ENCODE measurements at regions not wholly inside any gene's neighbourhood (a gene's known extent, or its start where the extent isn't known, plus 50 kb on each side); places are given as distances from the start of the nearest gene placed in this dataset.

DNA sequence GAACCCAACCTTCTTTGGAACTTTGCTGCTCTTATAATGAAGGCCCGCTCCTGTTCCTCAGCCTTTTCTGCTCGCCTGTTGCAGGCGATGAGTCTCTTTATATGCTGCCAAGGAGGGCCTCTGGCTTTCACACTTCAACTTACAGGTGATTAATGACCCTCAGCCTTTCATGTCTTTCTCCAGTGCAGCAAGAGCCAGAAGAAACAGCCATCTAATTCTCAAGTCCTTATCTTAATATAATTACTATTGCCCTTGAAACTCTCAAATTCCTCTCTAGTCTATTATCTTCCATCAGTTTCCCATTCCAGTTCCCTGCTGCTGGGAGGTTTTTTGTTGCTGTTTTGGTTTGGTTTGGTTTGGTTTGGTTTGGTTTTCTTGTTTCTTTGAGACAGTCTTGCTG lies 121.8 kb upstream of the MED13 start:
- Histone ChIP-seq H3K4me3 (ENCODE audit: low read depth, low read length) (no peak overlapping the region), H3K27me3 (ENCODE audit: control insufficient read depth, insufficient read depth, low read length) (no peaks in the 10 kb centered on the region), H3K36me3 (ENCODE audit: control insufficient read depth, insufficient read depth, low read length) (no peaks in the 10 kb centered on the region)
- no peak for DNase-seq (ENCODE audit: low read depth)
- FAIRE-seq: no peak
- TF ChIP-seq, protein P1, sequence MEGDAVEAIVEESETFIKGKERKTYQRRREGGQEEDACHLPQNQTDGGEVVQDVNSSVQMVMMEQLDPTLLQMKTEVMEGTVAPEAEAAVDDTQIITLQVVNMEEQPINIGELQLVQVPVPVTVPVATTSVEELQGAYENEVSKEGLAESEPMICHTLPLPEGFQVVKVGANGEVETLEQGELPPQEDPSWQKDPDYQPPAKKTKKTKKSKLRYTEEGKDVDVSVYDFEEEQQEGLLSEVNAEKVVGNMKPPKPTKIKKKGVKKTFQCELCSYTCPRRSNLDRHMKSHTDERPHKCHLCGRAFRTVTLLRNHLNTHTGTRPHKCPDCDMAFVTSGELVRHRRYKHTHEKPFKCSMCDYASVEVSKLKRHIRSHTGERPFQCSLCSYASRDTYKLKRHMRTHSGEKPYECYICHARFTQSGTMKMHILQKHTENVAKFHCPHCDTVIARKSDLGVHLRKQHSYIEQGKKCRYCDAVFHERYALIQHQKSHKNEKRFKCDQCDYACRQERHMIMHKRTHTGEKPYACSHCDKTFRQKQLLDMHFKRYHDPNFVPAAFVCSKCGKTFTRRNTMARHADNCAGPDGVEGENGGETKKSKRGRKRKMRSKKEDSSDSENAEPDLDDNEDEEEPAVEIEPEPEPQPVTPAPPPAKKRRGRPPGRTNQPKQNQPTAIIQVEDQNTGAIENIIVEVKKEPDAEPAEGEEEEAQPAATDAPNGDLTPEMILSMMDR (IDR thresholded peaks at IDR 0.05; ENCODE audit: insufficient read depth, low read length, severe bottlenecking): no peak

DNA sequence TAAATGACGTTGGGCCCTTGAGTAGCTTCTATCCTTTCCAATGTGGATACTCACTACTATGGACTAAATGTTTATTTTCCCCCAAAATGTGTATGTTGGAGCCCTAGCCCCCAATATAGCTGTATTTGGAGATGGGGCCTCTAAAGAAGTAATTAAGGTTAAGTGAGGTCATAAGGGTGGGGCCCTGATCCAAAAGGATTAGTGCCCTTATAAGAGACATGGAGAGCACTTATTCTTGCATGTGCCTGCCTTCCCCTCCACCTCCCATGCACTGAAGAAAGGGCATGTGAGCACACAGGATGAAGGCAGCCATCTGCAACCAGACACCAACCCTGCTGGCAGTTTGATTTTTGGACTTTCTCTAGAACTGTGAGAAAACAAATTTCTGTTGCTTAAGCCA lies 115.7 kb upstream of the MED13 start:
- TF ChIP-seq, protein P1 (IDR thresholded peaks at IDR 0.05; ENCODE audit: insufficient read depth, low read length, severe bottlenecking): no peak
- FAIRE-seq: no peak

DNA sequence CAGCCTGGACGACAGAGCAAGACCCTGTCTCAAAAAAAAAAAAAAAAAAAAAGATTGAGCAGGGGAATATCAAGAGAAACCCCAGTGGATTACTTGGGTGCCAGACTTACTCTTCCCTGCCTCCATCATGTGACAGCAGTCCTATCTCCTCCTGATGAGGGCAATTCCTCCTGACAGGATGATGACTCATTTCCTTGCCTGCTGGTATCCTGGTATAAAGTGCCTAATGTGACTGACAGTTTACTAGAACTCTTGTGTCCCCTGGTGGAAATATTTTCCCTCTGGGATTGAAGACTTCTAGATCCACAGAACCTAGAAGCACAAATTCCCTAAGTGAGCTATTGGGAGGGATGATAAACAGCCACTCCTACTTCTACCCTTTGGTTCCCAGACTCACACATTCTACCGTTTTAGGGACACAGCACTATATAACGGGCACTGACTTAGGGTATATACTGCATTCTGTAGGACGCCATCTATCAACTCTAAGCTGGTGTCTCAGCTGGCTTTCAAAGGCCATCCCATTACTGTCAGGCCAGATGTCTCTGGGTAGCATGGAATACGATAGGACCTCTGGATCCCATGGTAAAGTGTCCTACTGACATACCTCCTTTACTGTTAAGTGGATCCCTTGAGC lies 114.6 kb upstream of the MED13 start:
- Histone ChIP-seq H3K36me3 (ENCODE audit: control insufficient read depth, insufficient read depth, low read length) (no peaks in the 10 kb centered on the region), H3K4me3 (ENCODE audit: low read depth, low read length) (no peak overlapping the region), H3K27me3 (ENCODE audit: control insufficient read depth, insufficient read depth, low read length) (no peaks in the 10 kb centered on the region)
- DNase-seq (ENCODE audit: low read depth): peak; percentile 87
- no peak for FAIRE-seq
- TF ChIP-seq, protein P1 (IDR thresholded peaks at IDR 0.05; ENCODE audit: insufficient read depth, low read length, severe bottlenecking): peak; percentile 30

More for the DNA sequence above, 115.7 kb upstream of the MED13 start:
- H3K4me3 ChIP-seq (ENCODE audit: low read depth, low read length): no peak overlapping the region
- no peaks in the 10 kb centered on the region for H3K36me3 ChIP-seq (ENCODE audit: control insufficient read depth, insufficient read depth, low read length)
- DNase-seq (ENCODE audit: low read depth): no peak
- H3K27me3 ChIP-seq (ENCODE audit: control insufficient read depth, insufficient read depth, low read length): no peaks in the 10 kb centered on the region

DNA sequence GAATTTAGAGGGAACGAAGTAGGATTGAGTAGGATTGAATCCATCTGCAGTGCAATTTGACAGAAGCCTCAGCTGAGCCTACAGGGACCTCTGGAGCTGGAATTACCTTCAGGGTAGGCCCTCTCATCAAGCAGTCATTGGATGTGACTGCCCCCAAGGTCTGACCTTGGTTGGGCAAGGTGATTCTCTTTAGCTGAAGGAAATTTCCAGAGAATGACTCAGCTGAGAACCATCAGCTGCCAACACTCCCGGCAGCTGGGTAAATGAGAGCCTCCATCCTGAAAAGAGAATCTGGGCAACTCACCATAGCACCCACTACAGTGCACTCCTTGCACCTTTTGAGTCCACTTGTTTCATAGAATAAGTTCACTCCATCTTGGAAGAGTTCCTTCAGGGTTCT lies 113.5 kb upstream of the MED13 start:
- no peak for FAIRE-seq
- no peaks in the 10 kb centered on the region for H3K27me3 ChIP-seq (ENCODE audit: control insufficient read depth, insufficient read depth, low read length)
- no peak overlapping the region for H3K4me3 ChIP-seq (ENCODE audit: low read depth, low read length)
- no peaks in the 10 kb centered on the region for H3K36me3 ChIP-seq (ENCODE audit: control insufficient read depth, insufficient read depth, low read length)
- peak; percentile 72 for DNase-seq (ENCODE audit: low read depth)
- TF ChIP-seq, protein P1 (IDR thresholded peaks at IDR 0.05; ENCODE audit: insufficient read depth, low read length, severe bottlenecking): no peak

DNA sequence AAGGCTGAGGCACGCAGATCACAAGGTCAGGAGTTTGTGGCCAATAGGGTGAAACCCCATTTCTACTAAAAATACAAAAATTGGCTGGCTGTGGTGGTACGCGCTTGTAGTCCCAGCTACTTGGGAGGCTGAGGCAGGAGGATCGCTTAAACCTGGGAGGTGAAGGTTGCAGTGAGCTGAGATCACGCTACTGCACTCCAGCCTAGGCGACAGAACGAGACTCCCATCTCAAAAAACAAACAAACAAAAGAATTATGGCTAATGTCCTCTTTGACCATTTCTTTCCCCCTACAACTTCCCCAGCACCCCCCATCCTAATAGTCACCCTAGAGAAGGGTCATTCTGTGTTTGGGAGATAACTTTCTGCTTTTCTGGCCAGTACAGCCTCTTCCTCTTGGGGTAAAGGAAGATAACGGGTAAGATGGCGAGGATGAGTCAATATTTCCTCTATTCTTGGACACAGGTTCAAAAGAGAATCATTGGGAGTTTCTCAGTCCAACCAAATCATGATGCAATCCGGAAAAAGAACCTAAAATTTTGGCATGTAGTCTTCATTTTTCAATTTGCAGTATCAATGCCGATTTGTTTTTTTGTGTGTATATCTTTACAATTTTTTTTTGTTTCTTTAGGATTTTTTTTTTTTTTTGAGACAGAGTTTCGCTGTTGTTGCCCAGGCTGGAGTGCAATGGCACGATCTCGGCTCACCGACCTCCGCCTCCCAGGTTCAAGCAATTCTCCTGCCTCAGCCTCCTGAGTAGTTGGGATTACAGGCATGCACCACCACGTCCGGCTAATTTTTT lies 107.6 kb upstream of the MED13 start:
- Histone ChIP-seq H3K36me3 (ENCODE audit: control insufficient read depth, insufficient read depth, low read length) (no peaks in the 10 kb centered on the region), H3K27me3 (ENCODE audit: control insufficient read depth, insufficient read depth, low read length) (no peaks in the 10 kb centered on the region), H3K4me3 (ENCODE audit: low read depth, low read length) (no peak overlapping the region)
- no peak for DNase-seq (ENCODE audit: low read depth)
- FAIRE-seq: no peak
- TF ChIP-seq, protein P1 (IDR thresholded peaks at IDR 0.05; ENCODE audit: insufficient read depth, low read length, severe bottlenecking): no peak
